ENCODE measurements at regions not wholly inside any gene's neighbourhood (a gene's known extent, or its start where the extent isn't known, plus 50 kb on each side); places are given as distances from the start of the nearest gene placed in this dataset.

- no peak overlapping the region for H3K4me3 ChIP-seq (ENCODE audit: low read depth, low read length)
- DNase-seq (ENCODE audit: low read depth): no peak
These were observed 173.0 kb upstream of the WSCD2 start for GRCh38 chr12:107955966-107956643.

GRCh38 chr12:107957459-107957858, 171.6 kb upstream of the WSCD2 start:
- DNase-seq (ENCODE audit: low read depth): no peak

GRCh38 chr12:107963635-107964034, 165.5 kb upstream of the WSCD2 start:
- DNase-seq (ENCODE audit: low read depth): no peak

More at GRCh38 chr12:107957459-107957858, 171.6 kb upstream of the WSCD2 start:
- H3K4me3 ChIP-seq (ENCODE audit: low read depth, low read length): no peak overlapping the region

GRCh38 chr12:107967170-107967569, 161.9 kb upstream of the WSCD2 start:
- no peak for DNase-seq (ENCODE audit: low read depth)
- H3K4me3 ChIP-seq (ENCODE audit: low read depth, low read length): no peak overlapping the region

More at GRCh38 chr12:107963635-107964034, 165.5 kb upstream of the WSCD2 start:
- H3K4me3 ChIP-seq (ENCODE audit: low read depth, low read length): no peak overlapping the region

GRCh38 chr12:107973950-107974349, 155.1 kb upstream of the WSCD2 start:
- no peak for DNase-seq (ENCODE audit: low read depth)

GRCh38 chr12:107976331-107976730, 152.8 kb upstream of the WSCD2 start:
- H3K4me3 ChIP-seq (ENCODE audit: low read depth, low read length): no peak overlapping the region
- DNase-seq (ENCODE audit: low read depth): no peak

More at GRCh38 chr12:107973950-107974349, 155.1 kb upstream of the WSCD2 start:
- H3K4me3 ChIP-seq (ENCODE audit: low read depth, low read length): no peak overlapping the region

GRCh38 chr12:107978201-107978600, 150.9 kb upstream of the WSCD2 start:
- DNase-seq (ENCODE audit: low read depth): no peak
- H3K4me3 ChIP-seq (ENCODE audit: low read depth, low read length): no peak overlapping the region

- H3K4me3 ChIP-seq (ENCODE audit: low read depth, low read length): no peak overlapping the region
- no peak for DNase-seq (ENCODE audit: low read depth)
These were observed 150.4 kb upstream of the WSCD2 start for GRCh38 chr12:107978641-107979040.

- no peak for DNase-seq (ENCODE audit: low read depth)
- H3K4me3 ChIP-seq (ENCODE audit: low read depth, low read length): no peak overlapping the region
These were observed 145.2 kb upstream of the WSCD2 start for GRCh38 chr12:107983756-107984472.

- DNase-seq (ENCODE audit: low read depth): no peak
- no peak overlapping the region for H3K4me3 ChIP-seq (ENCODE audit: low read depth, low read length)
These were observed 144.1 kb upstream of the WSCD2 start for GRCh38 chr12:107984973-107985372.

- no peak for DNase-seq (ENCODE audit: low read depth)
- no peak overlapping the region for H3K4me3 ChIP-seq (ENCODE audit: low read depth, low read length)
These were observed 142.9 kb upstream of the WSCD2 start for GRCh38 chr12:107986183-107986582.

- H3K4me3 ChIP-seq (ENCODE audit: low read depth, low read length): no peak overlapping the region
- DNase-seq (ENCODE audit: low read depth): no peak
These were observed 138.8 kb upstream of the WSCD2 start for GRCh38 chr12:107990325-107990724.

- no peak overlapping the region for H3K4me3 ChIP-seq (ENCODE audit: low read depth, low read length)
- DNase-seq (ENCODE audit: low read depth): no peak
These were observed 137.1 kb upstream of the WSCD2 start for GRCh38 chr12:107992029-107992428.

- no peak overlapping the region for H3K4me3 ChIP-seq (ENCODE audit: low read depth, low read length)
- DNase-seq (ENCODE audit: low read depth): no peak
These were observed 136.1 kb upstream of the WSCD2 start for GRCh38 chr12:107992870-107993451.

GRCh38 chr12:107998863-107999262, 130.2 kb upstream of the WSCD2 start:
- no peak for DNase-seq (ENCODE audit: low read depth)
- no peak overlapping the region for H3K4me3 ChIP-seq (ENCODE audit: low read depth, low read length)

- H3K4me3 ChIP-seq (ENCODE audit: low read depth, low read length): no peak overlapping the region
- DNase-seq (ENCODE audit: low read depth): no peak
These were observed 129.0 kb upstream of the WSCD2 start for GRCh38 chr12:108000111-108000510.

GRCh38 chr12:108004319-108004718, 124.8 kb upstream of the WSCD2 start:
- no peak for DNase-seq (ENCODE audit: low read depth)
- no peak overlapping the region for H3K4me3 ChIP-seq (ENCODE audit: low read depth, low read length)

- no peak overlapping the region for H3K4me3 ChIP-seq (ENCODE audit: low read depth, low read length)
- no peak for DNase-seq (ENCODE audit: low read depth)
These were observed 120.8 kb upstream of the WSCD2 start for GRCh38 chr12:108008163-108008905.

- no peak overlapping the region for H3K4me3 ChIP-seq (ENCODE audit: low read depth, low read length)
- DNase-seq (ENCODE audit: low read depth): no peak
These were observed 119.5 kb upstream of the WSCD2 start for GRCh38 chr12:108009442-108010070.

Data from skeletal muscle cell (primary cell).